NB4 (cell line): ENCODE measurements at regions not wholly inside any gene's neighbourhood (a gene's known extent, or its start where the extent isn't known, plus 50 kb on each side); places are given as distances from the start of the nearest gene placed in this dataset.

ENCODE experiments used
- DNase-seq: peaks from one replicate; pipeline ENCODE4 v3.0.0; 2010; ENCODE audit warnings: low read depth
- H3K4me3 ChIP-seq: one replicate; pipeline ENCODE4 v1.5.1; 2011; ENCODE audit warnings: mild to moderate bottlenecking, low read depth, low read length, moderate library complexity
- CTCF ChIP-seq: IDR thresholded peaks from one replicate; pipeline ENCODE4 v1.5.1; 2012; ENCODE audit warnings: low read depth, low read length
- MAX ChIP-seq: IDR thresholded peaks from 2 replicates; pipeline ENCODE4 v1.6.1; 2011; ENCODE audit warnings: low read depth, low read length
- MYC ChIP-seq: IDR thresholded peaks from 2 replicates; pipeline ENCODE4 v1.6.1; 2011; ENCODE audit warnings: low read depth, low read length
- POLR2A ChIP-seq: IDR thresholded peaks from 2 replicates; pipeline ENCODE4 v1.6.1; 2011; ENCODE audit warnings: mild to moderate bottlenecking; ENCODE audit not compliant: insufficient read length; ENCODE audit errors: extremely low read depth

GRCh38 chr2:147630585-147630984 is 214.2 kb upstream of the ACVR2A start:
- TF ChIP-seq POLR2A = no peak
- no peak overlapping the region for H3K4me3 ChIP-seq
- peak; percentile 7 for DNase-seq

- TF ChIP-seq MAX (no peak), CTCF (no peak), MYC (no peak), POLR2A (no peak)
- DNase-seq = no peak
- no peak overlapping the region for H3K4me3 ChIP-seq
These were observed 215.8 kb upstream of the ACVR2A start for GRCh38 chr2:147628971-147629421.

GRCh38 chr2:147623328-147623727 is 221.5 kb upstream of the ACVR2A start:
- TF ChIP-seq CTCF (no peak), MAX (0 out of 2 replicates have a peak, but pooled peaks have one; percentile 18), MYC (no peak), POLR2A (no peak)
- no peak overlapping the region for H3K4me3 ChIP-seq
- DNase-seq = peak; percentile 7

GRCh38 chr2:147621656-147622197 is 223.1 kb upstream of the ACVR2A start:
- H3K4me3 ChIP-seq = no peak overlapping the region
- TF ChIP-seq MAX = no peak
- no peak for TF ChIP-seq CTCF
- no peak for TF ChIP-seq POLR2A
- no peak for TF ChIP-seq MYC
- no peak for DNase-seq

- no peak for DNase-seq
- H3K4me3 ChIP-seq = no peak overlapping the region
- TF ChIP-seq CTCF (no peak), MYC (no peak)
These were observed 225.0 kb upstream of the ACVR2A start for GRCh38 chr2:147619808-147620207.

GRCh38 chr2:147615726-147616125 is 229.1 kb upstream of the ACVR2A start:
- no peak for DNase-seq

More at GRCh38 chr2:147615726-147616125, 229.1 kb upstream of the ACVR2A start:
- no peak overlapping the region for H3K4me3 ChIP-seq
- TF ChIP-seq MAX (no peak), CTCF (no peak), POLR2A (no peak), MYC (no peak)
